HG03558 (cell line): ENCODE measurements at regions not wholly inside any gene's neighbourhood (a gene's known extent, or its start where the extent isn't known, plus 50 kb on each side); places are given as distances from the start of the nearest gene placed in this dataset.

Experiments
- ATAC-seq: cut with Tn5 transposase; IDR thresholded peaks from one replicate; pipeline ENCODE4 v1.9.1; 2021; ENCODE audit warnings: moderate number of reproducible peaks; ENCODE audit not compliant: unreplicated experiment; ENCODE audit errors: extremely low read depth

DNA sequence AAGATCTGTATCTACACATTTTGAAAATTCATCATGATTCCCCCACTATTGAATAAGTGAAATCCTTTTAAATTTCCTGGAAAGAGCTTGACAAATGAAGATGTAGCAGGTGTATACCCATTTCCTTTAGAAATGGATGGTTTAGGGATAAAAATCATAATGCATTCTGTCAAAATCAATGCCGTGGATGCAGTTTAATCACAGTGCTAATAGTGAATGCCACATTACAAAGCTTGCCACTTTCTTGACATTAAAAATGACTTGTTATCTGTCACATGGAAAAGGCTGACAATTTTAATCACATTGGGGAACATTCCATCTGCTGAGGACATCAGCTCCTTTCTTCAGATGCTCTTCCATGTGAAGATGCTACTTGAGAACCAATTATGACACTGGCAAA, 229.6 kb downstream of the GPAM start:
- no peak for ATAC-seq

DNA sequence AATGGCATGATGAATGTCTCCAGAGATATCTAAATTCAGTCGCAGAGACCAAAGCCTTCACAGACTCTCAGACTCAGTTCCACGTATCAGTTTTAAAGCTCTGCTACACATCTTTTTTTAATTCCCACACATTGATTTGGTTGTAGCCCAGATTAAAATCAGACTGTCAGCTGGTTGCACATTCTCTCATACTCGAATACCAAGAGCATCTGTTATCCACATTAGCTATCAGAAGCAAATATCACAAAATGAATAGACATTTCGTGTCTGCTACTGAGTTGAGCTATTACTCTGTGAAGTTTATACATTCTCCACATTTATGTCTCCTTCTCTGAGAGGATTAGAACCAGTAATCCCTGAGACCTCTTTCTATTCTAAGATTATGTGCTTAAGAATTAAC, 229.2 kb downstream of the GPAM start:
- ATAC-seq: no peak

DNA sequence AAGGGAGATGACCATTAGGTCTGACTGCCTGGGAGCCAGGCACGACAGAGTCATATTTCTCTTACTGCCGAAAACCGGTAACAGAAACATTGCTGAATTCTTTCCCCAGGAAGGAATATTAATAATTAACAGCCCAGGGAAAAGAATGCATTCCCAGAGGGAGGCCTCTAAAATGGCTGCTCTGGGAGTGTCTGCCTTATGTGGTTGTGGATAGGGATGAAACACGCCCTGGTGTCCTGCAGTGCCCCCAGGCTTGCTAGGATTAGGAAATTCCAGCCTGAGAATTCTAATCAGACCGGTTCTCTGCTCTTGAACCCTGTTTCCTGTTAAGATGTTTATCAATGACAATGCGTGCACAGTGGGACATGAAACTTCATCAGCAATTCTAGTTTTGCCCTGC, 226.7 kb downstream of the GPAM start:
- ATAC-seq: no peak

DNA sequence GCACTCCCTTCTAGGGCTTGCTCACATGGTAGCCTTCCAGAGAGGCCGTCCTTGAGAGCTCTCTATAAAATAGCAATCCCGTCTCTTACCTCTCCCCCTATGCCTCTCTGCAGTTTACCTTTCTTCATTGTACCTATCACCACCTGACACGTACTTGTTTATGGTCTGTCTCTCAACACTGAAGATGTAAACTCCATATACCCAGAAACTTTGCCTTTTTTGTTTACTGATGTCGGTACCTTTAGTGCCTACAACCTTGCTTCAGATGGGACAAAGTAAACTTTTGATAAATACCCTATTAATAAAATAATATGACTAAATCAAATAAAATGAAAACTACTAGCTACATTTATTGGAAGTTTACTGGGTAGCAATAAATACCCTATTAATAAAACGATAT, 220.6 kb downstream of the GPAM start:
- ATAC-seq: no peak

DNA sequence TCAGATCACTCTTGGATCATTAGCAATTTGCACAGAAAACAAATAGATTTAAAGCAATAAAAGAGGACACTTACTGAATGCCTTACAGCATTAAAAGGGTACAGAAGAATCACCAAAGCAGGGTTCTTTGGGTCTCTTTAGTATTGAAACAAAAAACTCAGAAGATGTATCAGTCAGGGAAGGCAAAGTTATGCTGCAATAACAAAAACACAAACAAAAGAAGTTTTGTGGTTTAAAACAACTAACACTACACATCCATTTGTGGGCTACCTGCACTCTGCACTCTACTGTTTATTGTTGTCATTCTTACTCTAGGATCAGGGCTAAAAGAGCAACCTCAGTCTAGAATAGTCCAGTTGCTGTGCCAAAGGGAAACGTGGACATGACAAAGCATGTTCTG, 216.4 kb downstream of the GPAM start:
- no peak for ATAC-seq

DNA sequence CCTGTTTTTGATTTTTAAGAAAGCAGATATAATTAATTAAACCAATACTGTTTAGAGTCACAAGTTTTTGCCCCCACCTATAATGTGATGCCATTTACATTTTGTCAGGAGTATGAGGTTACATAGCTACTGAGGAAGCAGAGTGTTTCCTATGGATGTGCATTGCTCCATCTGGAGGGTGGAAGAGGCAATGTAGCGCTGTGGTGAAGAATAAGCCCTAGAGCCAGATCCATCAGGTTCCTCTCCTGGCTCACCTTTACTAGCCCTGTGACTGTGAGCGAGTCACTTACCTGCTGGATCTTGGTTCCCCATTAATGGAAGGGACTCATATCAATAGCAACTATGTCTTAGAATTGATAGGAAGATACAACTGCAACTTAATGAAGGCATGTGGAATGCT, 216.0 kb downstream of the GPAM start:
- ATAC-seq: no peak

DNA sequence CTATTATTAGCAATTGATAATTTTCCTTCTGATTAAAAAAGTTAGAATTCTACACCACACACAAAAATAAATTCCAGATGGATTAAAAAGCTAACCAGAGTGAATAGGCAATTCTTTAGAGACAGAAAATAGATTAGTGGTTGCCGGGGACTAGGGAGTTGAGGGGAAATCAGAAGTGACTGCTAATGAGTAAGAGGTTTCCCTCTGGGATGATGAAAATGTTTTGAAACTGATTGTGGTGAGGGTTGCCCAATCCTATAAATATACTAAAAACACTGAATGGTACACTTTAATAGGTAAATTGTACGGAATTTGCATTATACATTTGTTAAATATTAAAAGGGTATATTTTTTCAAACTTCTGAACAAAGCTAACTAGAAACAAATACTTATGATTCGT, 214.9 kb downstream of the GPAM start:
- no peak for ATAC-seq

DNA sequence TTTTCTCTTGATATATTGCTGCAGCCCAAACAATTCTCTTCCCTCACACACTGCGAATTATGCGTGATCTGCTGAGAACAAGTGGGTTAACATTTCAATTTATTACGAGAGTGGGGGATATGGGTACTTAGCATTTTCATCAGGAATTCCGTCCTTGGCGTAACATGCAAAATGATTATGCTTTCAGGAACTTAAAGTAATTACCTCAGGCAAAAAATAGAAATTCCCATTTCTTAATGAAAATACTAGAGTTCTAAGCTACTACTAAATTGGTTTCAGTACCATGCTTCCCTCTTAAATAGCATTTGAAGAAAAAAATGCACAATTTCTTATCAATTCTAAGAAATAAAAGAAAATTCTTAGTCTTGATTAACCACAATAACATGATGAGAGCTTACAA, 213.5 kb downstream of the GPAM start:
- ATAC-seq: no peak

DNA sequence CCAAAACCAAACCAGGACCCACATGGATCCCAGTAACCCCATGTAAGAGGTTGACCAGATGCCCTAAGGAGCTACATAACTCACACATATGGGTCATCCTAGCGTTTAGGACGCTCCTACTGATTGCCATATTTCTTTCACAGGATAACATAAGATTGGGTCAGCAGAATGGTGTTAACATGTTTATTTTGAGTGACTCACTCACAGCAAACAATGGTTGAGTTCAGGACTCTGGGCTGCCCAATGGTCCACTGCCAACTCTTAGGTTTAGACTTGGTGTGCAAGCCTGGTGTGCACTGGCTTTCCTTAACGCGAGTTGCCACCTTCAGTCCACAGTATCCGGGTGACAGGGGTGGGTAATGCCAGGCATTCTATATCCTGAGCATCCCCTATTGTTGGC, 211.5 kb downstream of the GPAM start:
- ATAC-seq: no peak

DNA sequence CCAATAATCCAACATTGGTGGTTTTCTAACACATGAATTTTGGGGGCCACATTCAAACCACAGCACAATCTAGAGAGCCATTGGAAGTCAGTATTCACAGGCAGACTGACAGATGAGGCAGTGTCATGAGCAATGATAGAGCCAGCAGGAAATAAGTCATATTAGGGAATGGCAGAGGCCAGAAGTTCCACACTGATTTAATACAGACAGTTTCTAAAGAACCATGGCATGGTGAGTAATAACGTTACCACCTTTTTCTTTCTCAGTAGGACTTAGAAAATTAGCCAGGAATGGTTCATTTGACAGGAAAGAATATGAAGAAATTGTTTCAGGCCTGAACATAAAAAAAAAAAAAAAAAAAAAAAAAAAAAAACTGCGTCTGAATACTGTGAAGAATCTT, 210.3 kb downstream of the GPAM start:
- no peak for ATAC-seq

DNA sequence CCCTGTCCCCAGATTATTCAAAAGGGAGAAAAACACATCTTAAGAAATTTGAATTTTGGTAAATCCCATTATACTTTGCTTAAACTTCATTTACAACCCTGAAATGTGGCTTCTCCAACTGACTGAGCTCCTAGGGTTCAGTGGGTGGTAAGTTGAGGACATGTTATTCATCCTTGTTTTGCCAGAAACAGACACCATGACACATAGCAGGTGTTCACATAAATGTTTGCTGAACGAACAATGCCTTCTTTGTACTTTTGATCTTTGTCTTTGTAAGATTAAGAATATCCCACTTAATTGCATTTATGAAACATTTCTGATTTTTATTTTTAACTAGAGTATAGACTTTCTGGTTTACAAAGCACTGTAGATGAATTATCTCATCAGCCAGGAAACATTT, 209.7 kb downstream of the GPAM start:
- no peak for ATAC-seq

DNA sequence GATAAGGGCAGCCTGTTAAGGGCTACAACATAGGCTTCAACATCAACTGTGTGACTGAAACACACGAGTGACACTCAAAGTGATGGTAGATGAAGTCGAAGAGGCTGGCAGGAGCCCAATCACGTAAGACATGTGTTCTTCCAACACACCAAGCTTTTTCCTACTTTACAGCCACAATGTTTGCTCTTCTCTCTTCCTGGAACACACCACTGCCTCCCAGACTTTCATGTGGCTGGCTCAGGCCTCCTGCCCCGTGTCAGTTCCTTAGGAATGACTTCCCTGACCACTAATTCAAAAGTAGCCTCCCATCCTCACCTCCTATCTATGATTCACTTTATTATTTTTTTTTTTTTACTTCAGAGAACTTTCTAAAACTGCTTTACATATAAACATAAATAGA, 209.2 kb downstream of the GPAM start:
- no peak for ATAC-seq

DNA sequence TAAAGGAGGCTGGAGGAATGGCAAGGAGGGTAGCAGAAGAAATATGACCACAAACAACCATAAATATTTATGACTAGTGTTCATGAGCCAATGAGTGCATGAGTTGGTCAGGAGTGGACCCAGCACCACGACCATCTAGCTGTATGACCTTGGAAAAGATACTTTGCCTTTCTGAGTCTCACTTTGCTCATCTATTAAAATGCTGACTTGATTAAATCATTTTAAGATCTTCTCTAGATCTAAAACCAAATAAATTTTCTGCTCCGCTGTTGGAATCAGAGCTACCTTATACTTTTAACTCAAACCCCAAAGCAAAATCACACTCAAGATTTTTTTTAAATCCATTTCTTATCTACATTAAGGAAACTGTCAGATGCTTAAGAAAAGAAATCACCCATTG, 207.0 kb downstream of the GPAM start:
- ATAC-seq: no peak

DNA sequence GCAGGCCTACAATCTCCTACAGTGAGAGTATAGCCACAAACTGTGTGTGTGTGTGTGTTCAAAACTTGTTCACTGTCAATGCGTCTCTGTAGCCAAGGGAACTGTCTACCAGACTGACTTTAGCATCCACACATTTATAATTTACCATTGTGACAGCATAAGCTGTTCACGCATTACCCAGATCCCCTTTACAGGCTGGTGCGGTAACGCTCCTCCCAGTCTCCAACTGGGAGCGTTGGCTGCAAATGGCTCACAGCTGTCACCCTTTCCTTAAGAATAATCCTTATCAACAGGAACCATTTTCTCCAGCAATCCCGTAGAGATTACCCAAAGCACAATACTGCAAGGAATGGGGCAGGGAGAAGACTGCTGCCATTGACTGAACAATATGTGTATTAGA, 199.5 kb downstream of the GPAM start:
- ATAC-seq: no peak

DNA sequence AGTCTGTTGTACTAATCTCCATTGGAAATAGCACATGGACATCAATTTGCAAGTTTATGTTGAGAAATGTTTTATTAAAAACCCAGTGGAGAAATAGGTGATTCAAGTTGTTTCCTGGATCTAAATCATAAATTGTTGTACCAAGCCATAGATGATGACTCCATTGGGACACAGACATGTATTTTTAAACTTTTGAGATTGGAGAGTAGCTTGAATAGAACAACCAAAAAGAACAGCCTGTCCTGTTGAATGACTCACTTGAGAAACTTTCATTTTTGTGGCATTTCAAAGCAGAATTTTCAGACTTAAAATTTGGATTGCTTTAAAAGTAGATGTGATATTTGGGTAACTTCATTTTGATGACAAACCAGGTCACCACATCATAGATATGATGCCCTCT, 197.5 kb downstream of the GPAM start:
- no peak for ATAC-seq

DNA sequence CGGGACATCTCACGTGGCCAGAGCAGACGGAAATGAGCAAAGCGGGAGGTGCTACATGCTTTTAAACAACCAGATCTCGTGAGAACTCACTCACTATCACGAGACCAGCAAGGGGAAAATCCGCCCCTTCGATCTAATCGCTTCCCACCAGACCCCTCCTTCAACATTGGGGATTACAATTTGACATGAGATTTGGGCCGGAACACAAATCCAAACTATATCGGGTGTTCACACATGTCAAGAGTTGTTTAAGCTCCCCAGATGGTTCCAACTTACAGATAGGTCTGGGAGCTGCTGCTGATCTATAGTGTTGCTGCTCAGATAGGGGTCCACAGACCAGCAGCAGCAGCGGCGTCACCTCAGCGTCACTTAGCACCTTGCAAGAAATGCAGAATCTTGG, 194.9 kb downstream of the GPAM start:
- ATAC-seq: no peak

DNA sequence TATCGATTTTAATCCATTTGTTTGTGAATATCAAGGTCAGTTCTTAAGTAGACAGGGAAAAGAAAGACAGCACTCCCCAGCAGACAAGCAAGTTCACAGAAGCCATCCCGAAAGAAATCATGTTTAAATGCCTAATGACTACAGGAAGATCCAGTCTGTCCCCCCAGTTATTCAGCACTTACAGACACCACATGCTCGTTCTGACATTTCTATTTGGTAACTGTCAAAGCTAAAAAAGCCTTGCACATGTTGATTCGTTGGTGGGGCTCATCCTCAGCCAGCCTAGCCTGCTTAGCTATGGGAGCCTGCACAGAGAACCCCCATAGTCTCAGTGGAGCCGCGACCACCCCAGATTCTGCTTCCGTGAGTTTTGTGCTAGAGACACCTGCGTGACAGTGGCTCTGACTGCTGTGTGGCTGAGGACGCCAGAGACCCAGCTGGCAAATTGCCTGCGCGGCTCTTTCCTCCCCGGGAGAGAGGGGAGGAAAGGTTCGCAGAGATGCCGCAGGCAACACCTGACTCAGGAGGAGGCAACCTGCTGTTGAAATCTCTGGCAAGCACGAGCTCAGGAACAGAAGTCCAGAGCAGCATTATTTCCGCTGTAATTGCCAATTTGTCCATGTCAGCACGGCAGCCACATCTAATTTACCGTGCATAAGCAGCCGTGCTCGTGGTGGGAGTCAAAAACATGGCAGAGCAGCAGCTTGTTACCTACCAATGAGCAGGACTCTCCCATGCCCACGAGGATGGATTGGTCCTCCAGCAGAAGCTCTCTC, 194.2 kb downstream of the GPAM start:
- no peak for ATAC-seq

DNA sequence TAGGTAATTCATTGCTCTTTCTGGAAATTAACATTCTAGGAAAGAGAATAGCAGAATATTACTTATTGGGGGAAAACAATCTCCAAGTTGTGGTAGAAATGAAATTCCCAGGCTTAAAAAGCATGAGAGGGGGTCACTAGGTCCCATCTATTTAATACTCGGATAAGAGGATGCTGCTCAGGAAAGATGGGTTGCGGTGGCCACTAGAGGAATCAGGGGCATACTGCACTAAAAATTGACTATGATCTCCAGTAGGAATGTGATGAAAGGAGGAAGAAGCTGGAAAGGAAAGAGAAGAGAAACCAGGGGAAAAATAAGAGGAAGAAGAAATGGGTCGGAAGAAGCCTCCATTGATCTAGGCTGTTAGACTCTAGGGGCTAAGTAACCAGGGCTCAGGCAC, 192.8 kb downstream of the GPAM start:
- no peak for ATAC-seq

DNA sequence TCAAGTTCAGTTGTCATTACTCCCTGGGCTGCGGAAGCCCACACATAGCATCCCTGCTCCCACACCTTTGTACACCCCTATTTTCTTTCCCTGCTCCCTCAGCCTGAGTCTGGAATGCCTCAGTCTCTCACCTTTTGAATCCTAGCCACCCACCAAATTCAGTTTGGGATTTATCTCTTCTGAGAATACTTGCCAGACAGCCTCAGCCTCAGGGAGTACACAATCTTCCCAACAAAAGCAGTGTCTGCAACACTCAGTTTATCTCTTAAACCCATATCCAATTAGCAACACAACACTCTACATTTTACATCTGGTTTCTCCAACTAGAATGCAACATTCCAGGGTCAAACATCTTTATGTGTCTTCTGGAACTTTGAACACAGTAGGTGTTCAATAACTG, 190.2 kb downstream of the GPAM start:
- no peak for ATAC-seq

DNA sequence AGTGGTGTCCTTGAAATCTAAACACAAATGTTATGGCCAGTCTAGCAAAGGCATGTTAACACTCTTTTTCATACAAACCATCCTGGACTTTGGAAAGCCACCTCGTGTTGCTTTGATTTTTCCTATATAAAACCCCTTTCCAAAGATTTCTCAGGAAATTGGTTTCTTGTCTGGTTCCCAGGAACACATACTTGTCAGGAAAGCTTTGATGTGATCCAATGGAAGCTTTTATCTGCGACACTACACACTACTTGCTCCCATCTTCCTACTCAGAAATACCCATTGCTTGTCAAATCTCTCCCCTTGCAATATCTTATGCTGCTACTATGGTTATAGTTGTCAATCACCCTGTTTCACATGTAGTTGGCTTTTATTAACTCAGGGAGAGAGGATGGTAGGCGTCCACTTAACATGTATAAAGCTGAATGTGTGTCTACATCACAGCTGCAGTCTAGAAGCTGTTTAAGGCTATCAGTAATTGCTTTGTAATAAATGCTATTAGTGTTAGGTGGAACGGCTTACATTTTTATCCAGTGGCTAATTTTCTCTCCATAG, 189.6 kb downstream of the GPAM start:
- ATAC-seq: no peak

DNA sequence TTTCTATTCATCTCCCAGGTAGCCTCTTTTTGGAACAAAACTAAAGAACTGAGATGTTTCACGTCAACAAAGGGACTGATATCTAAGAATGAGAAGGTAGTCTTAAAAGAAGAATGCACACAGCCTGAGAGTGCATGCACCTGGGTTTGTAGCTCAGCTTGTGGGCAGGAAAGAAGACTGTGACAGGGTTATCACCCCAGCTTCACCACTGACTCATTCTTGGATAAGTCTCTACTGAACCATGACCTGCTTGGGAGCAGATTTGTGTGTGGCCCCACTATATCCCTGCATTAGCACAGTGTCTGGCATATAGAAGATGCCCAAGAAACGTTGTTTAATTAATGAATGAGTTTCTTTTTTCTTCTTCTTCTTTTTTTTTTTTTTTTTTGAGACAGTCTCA, 187.5 kb downstream of the GPAM start:
- peak; percentile 98 for ATAC-seq

DNA sequence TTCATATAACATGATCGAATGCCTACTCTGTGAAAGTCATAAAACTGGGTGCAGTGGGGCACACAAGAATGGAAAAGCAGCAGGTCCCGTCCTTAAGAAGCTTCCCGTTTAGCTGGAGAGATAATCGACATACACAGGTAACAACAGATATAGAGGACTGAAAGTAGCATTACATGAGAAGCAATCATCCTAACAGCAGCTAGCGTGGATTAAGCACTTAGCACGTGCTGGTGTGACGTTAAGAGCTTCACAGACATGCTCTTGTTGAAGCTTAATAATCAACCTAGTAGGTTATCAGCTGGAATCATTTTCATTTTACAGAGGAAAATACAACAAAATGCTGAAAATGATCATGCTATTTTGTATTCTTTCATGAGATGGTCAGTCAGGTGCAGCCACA, 184.8 kb downstream of the GPAM start:
- no peak for ATAC-seq
